Renal cortical epithelial cell (primary cell): ENCODE measurements at regions not wholly inside any gene's neighbourhood (a gene's known extent, or its start where the extent isn't known, plus 50 kb on each side); places are given as distances from the start of the nearest gene placed in this dataset.

Experiments
- DNase-seq: peaks from one replicate; pipeline ENCODE4 v3.0.0-alpha.2; 2011; ENCODE audit warnings: low read depth

GRCh38 chr13:83941701-83942335, 59.5 kb upstream of the SLITRK1 start:
- DNase-seq, result no peak

GRCh38 chr13:83940742-83941141, 58.5 kb upstream of the SLITRK1 start:
- no peak for DNase-seq

DNA sequence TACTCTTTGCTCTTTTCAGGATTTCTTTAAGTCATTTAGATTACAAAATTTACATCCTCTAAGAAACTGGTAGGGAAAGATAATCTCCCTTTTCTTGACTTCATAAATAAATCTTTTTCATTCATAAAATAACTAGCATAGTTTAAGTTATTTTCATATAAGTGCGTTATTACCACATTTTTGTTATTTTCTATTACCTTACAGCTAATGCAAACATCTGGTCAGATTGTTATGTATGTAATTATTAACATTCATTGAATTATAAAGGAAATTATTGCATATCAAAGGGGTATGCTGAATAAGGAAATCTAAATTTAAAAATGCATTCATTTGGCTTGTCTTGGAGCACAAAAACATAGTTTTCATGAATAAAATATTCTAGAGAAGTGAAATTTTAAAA, 55.3 kb upstream of the SLITRK1 start:
- no peak for DNase-seq

DNA sequence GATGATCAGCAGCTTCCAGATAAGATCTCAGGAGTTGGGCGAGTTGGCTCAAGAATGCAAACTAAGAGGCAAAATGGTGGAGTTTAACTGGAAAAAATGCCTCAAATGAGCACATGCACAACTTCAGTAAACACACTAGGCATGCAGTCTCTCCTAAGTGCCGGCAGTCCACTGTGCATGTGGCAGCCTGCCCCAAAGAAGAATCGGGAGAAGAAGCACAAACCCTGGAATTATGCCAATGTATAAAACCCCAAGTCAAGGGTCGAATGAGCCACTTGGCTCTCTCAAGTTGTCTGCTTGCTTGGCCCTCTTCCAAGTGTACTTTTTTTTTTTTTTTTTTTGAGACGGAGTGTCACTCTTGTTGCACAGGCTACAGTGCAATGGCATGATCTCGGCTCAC, 53.3 kb upstream of the SLITRK1 start:
- no peak for DNase-seq
